A549 (cell line): ENCODE measurements at regions not wholly inside any gene's neighbourhood (a gene's known extent, or its start where the extent isn't known, plus 50 kb on each side); places are given as distances from the start of the nearest gene placed in this dataset.

Experiments
- ATAC-seq, 2 experiments: fragments of 200-7000 bp in 1 of 2; fragments of >200 bp in 1 of 2; cut with Nextera tagmentation in 1 of 2; cut with Tn5 transposase in 1 of 2; 3 replicates each; pipeline versions ENCODE4 v1.8.0 to v1.9.1; 2018 to 2020; ENCODE audit warnings: mild to moderate bottlenecking in 1 of 2, moderate library complexity in 1 of 2
- CTCF ChIA-PET: fragments of 300-600 bp; sonication (Branson Sonifier 250); formaldehyde crosslinking; extraction: SDS; loops from one replicate; lab custom pipeline; 2021; ENCODE audit warnings: antibody characterized with exemption, inconsistent platforms; lab: Yijun Ruan, JAX
- POLR2A ChIA-PET: fragments of 350-600 bp; formaldehyde crosslinking; extraction: SDS; loops from one replicate; lab custom pipeline; 2021; ENCODE audit warnings: antibody characterized with exemption, inconsistent platforms; lab: Yijun Ruan, JAX
- DNase-seq, 2 experiments: peaks; one replicate each; pipeline versions ENCODE4 v3.0.0 to v3.0.0-alpha.2; 2011 to 2016; ENCODE audit warnings: low read depth in 1 of 2, low spot score in 1 of 2
- FAIRE-seq: peaks from 2 replicates; lab custom pipeline; 2011; peaks lifted over from hg19 to GRCh38; lab: Jason Lieb, UNC
- H3K27ac ChIP-seq, 2 experiments: fragments of >200 bp; sonication (Bioruptor Twin); formaldehyde crosslinking; 3 replicates each; pipeline ENCODE4 v1.5.1; 2016 to 2017
- H3K4me1 ChIP-seq: fragments of >200 bp; sonication (Bioruptor Twin); formaldehyde crosslinking; 3 replicates; pipeline ENCODE4 v1.6.1; 2016
- H3K4me2 ChIP-seq: fragments of >200 bp; sonication (Bioruptor Twin); formaldehyde crosslinking; 3 replicates; pipeline ENCODE4 v1.6.1; 2016
- H3K4me3 ChIP-seq: fragments of >200 bp; sonication (Bioruptor Twin); formaldehyde crosslinking; 3 replicates; pipeline ENCODE4 v1.5.1; 2016
- H3K9me3 ChIP-seq: fragments of >200 bp; sonication (Bioruptor Twin); formaldehyde crosslinking; 3 replicates; pipeline ENCODE4 v1.6.1; 2016
- BHLHE40 ChIP-seq: IDR thresholded peaks from 2 replicates; pipeline ENCODE4 v1.6.1; 2012; ENCODE audit warnings: low read depth, low read length, inconsistent platforms
- CBX2 ChIP-seq: fragments of 200-600 bp; sonication (generic); IDR thresholded peaks from 2 replicates; pipeline ENCODE4 v1.6.1; 2016; ENCODE audit warnings: low read depth, mild to moderate bottlenecking, borderline replicate concordance
- CBX8 ChIP-seq: fragments of 200-600 bp; sonication (generic); IDR thresholded peaks from 2 replicates; pipeline ENCODE4 v1.6.1; 2016
- CEBPB ChIP-seq, 2 experiments: fragments of >200 bp in 1 of 2; sonication (Bioruptor Twin) in 1 of 2; formaldehyde crosslinking in 1 of 2; IDR thresholded peaks; 2 replicates each; pipeline ENCODE4 v1.6.1; 2012 to 2016
- EHF ChIP-seq: fragments of 250-450 bp; sonication (Bioruptor Pico); IDR thresholded peaks from 2 replicates; pipeline ENCODE4 v1.5.0; 2020; ENCODE audit warnings: mild to moderate bottlenecking
- EP300 ChIP-seq, 2 experiments: fragments of >200 bp; sonication (Bioruptor Twin); formaldehyde crosslinking; IDR thresholded peaks; 2 replicates in 1 of 2; 3 replicates in 1 of 2; pipeline ENCODE4 v1.6.1; 2016 to 2017
- ESRRA ChIP-seq: fragments of 150-350 bp; IDR thresholded peaks from 2 replicates; pipeline ENCODE4 v1.6.1; 2014; ENCODE audit warnings: mild to moderate bottlenecking, low read length, borderline replicate concordance
- FOSL2 ChIP-seq, 2 experiments: fragments of 450-650 bp in 1 of 2; fragments of >200 bp in 1 of 2; sonication (Bioruptor Twin) in 1 of 2; formaldehyde crosslinking; IDR thresholded peaks; 2 replicates each; pipeline versions ENCODE4 v1.5.0 to v1.6.1; 2016 to 2020; ENCODE audit warnings: mild to moderate bottlenecking in 1 of 2, moderate library complexity in 1 of 2
- FOXS1 ChIP-seq: fragments of 250-450 bp; sonication (Bioruptor Pico); IDR thresholded peaks from 2 replicates; pipeline ENCODE4 v1.5.0; 2020; ENCODE audit warnings: mild to moderate bottlenecking, moderate library complexity
- GATA3 ChIP-seq: IDR thresholded peaks from 2 replicates; pipeline ENCODE4 v1.6.1; 2012; ENCODE audit warnings: borderline replicate concordance
- HEYL ChIP-seq: fragments of 250-450 bp; sonication (Bioruptor Pico); IDR thresholded peaks from 2 replicates; pipeline ENCODE4 v1.8.0; 2021; ENCODE audit warnings: mild to moderate bottlenecking, moderate library complexity
- HOXB13 ChIP-seq: fragments of 250-450 bp; sonication (Bioruptor Pico); IDR thresholded peaks from 2 replicates; pipeline ENCODE4 v1.5.0; 2020; ENCODE audit warnings: low read depth, mild to moderate bottlenecking, moderate library complexity
- HOXB5 ChIP-seq: fragments of 250-450 bp; sonication (Bioruptor Pico); IDR thresholded peaks from 2 replicates; pipeline ENCODE4 v1.5.0; 2020; ENCODE audit warnings: mild to moderate bottlenecking, moderate library complexity
- JUN ChIP-seq, 2 experiments: fragments of >200 bp; sonication (Bioruptor Twin); formaldehyde crosslinking; IDR thresholded peaks; 2 replicates in 1 of 2; 3 replicates in 1 of 2; pipeline ENCODE4 v1.6.1; 2016 to 2017
- JUNB ChIP-seq: fragments of >200 bp; sonication (Bioruptor Twin); formaldehyde crosslinking; IDR thresholded peaks from 2 replicates; pipeline ENCODE4 v1.6.1; 2016
- KDM5A ChIP-seq: fragments of 200-600 bp; sonication (generic); IDR thresholded peaks from 2 replicates; pipeline ENCODE4 v1.6.1; 2016; ENCODE audit warnings: antibody characterized with exemption, mild to moderate bottlenecking
- MAFK ChIP-seq: fragments of 450-650 bp; IDR thresholded peaks from 2 replicates; pipeline ENCODE4 v1.6.1; 2014; ENCODE audit not compliant: partially characterized antibody
- MAZ ChIP-seq: fragments of 150-350 bp; IDR thresholded peaks from 2 replicates; pipeline ENCODE4 v1.6.1; 2014; ENCODE audit warnings: antibody characterized with exemption, low read depth, low read length, borderline replicate concordance
- MYC ChIP-seq: IDR thresholded peaks from 2 replicates; pipeline ENCODE4 v1.6.1; 2012; ENCODE audit warnings: mild to moderate bottlenecking, inconsistent platforms, low read length, improper control_type of control experiment, borderline replicate concordance
- NFE2L2 ChIP-seq: fragments of 150-350 bp; conservative IDR thresholded peaks from 2 replicates; pipeline ENCODE4 v1.6.1; 2014; ENCODE audit warnings: low read length
- NR3C1 ChIP-seq: fragments of >200 bp; sonication (Bioruptor Twin); formaldehyde crosslinking; IDR thresholded peaks from 3 replicates; pipeline ENCODE4 v1.6.1; 2017
- PHF8 ChIP-seq: fragments of 200-600 bp; sonication (generic); IDR thresholded peaks from 2 replicates; pipeline ENCODE4 v1.6.1; 2016; ENCODE audit warnings: low read depth, mild to moderate bottlenecking, antibody characterized with exemption, moderate library complexity, borderline replicate concordance
- POLR2AphosphoS2 ChIP-seq: conservative IDR thresholded peaks from 2 replicates; pipeline ENCODE4 v1.6.1; 2012; ENCODE audit warnings: low read length, improper control_type of control experiment, inconsistent platforms
- RAD21 ChIP-seq, 2 experiments: fragments of >200 bp in 1 of 2; sonication (Bioruptor Twin) in 1 of 2; formaldehyde crosslinking in 1 of 2; IDR thresholded peaks in 1 of 2; conservative IDR thresholded peaks in 1 of 2; 2 replicates in 1 of 2; 3 replicates in 1 of 2; pipeline ENCODE4 v1.6.1; 2012 to 2018; ENCODE audit warnings: inconsistent platforms in 1 of 2
- RCOR1 ChIP-seq: fragments of 150-350 bp; IDR thresholded peaks from 2 replicates; pipeline ENCODE4 v1.6.1; 2014; ENCODE audit warnings: antibody characterized with exemption, low read length, low read depth
- SMC3 ChIP-seq: fragments of >200 bp; sonication (Bioruptor Twin); formaldehyde crosslinking; IDR thresholded peaks from 3 replicates; pipeline ENCODE4 v1.6.1; 2018; ENCODE audit warnings: inconsistent platforms
- TFCP2L1 ChIP-seq: fragments of 250-450 bp; sonication (Bioruptor Pico); IDR thresholded peaks from 2 replicates; pipeline ENCODE4 v1.5.0; 2021; ENCODE audit warnings: mild to moderate bottlenecking
- TP53 ChIP-seq: fragments of 250-450 bp; sonication (Bioruptor Pico); IDR thresholded peaks from 2 replicates; pipeline ENCODE4 v1.5.0; 2021; ENCODE audit warnings: mild to moderate bottlenecking, moderate library complexity
- ZC3H11A ChIP-seq: fragments of 450-650 bp; IDR thresholded peaks from 2 replicates; pipeline ENCODE4 v1.6.1; 2014; ENCODE audit warnings: antibody characterized with exemption, mild to moderate bottlenecking
- ZNF302 ChIP-seq: fragments of 250-450 bp; sonication (Bioruptor Pico); IDR thresholded peaks from 2 replicates; pipeline ENCODE4 v1.9.0; 2021; ENCODE audit warnings: inconsistent platforms, mild to moderate bottlenecking, moderate library complexity
- ZSCAN20 ChIP-seq: fragments of 250-450 bp; sonication (Bioruptor Pico); IDR thresholded peaks from 2 replicates; pipeline ENCODE4 v1.8.0; 2022; ENCODE audit warnings: mild to moderate bottlenecking, moderate library complexity
- WGBS: methylation state at CpG from one replicate; pipeline ENCODE4 v1.1.6; 2017; ENCODE audit errors: missing lambda C conversion rate; 5-methylcytosine and 5-hydroxymethylcytosine counted together
- TF ChIP-seq, protein P1 (sequence below): IDR thresholded peaks from 2 replicates; pipeline ENCODE4 v1.6.1; 2012
- TF ChIP-seq, protein P2 (sequence below): fragments of >200 bp; sonication (Bioruptor Twin); formaldehyde crosslinking; IDR thresholded peaks from 2 replicates; pipeline ENCODE4 v1.6.1; 2016
- TF ChIP-seq, protein P3 (sequence below): fragments of >200 bp; sonication (Bioruptor Twin); formaldehyde crosslinking; IDR thresholded peaks from 3 replicates; pipeline ENCODE4 v1.6.1; 2016
- TF ChIP-seq, protein P4 (sequence below): IDR thresholded peaks from 2 replicates; pipeline ENCODE4 v1.6.1; 2012
- TF ChIP-seq, protein P5 (sequence below): fragments of 200-600 bp; sonication (generic); IDR thresholded peaks from 2 replicates; pipeline ENCODE4 v1.6.1; 2016; ENCODE audit warnings: antibody characterized with exemption, mild to moderate bottlenecking, moderate library complexity

DNA sequence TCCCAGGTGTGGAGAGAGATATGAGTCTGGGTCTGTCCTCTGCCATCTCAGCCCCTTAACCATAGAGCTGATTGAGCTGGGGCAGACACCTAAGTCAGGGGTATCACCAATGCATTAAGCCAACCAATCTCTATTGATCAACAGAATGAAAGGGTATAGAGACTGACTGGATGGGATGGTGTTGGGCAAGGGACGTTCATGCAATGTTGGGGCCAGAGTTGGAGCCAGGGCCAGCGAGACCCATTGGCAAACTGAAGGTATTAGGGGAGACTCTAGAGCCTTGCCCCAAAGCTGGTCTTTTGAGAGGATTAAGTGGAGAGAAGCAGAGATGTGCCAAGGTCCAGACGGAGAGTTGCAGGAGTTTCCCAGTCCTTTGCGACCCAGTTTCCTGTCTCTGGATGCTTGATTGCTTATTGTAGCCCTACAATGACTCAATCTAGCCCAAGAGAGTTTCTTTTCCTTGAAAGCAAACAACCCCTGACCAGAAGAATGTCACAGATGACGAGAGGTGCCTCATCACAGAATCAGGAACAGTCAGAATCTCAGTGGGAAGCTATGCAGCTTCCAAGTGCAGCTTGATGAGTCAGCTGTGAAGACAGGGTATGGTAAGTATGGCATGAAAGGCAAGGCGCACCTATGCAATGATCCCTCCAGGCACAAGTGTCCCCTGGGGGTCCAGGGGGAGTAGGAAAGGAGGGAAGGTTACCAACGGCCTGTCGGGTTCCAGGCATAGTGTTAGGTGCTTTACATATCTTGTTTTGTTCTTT, 137.2 kb downstream of the UTP18 start:
- ATAC-seq (peak; percentile 96), DNase-seq (peak; percentile 91 to 94), FAIRE-seq (peak; percentile 100)
- Histone ChIP-seq H3K9me3 (no peaks in the 10 kb centered on the region), H3K4me3 (no peak overlapping the region), H3K27ac (peak overlapping the region; percentile 72 to 87), H3K4me2 (peak overlapping the region; percentile 59), H3K4me1 (peaks cover 39% of the 10 kb centered on the region)
- POLR2A ChIA-PET = interaction anchor here (1.6 kb wide), 1 partner anchor 26 kb away, joined by 9 read pairs; no protein-coding TSS in a partner anchor
- WGBS = 8% methylated on average over 8 of the region's 8 CpGs
- CTCF ChIA-PET = interaction anchor here (0.7 to 3.2 kb wide), 9 partner anchors 12 to 419 kb away, joined by 3 to 19 read pairs (median 4); no protein-coding TSS in a partner anchor
- TF ChIP-seq BHLHE40 = no peak
- TF ChIP-seq HOXB13 (CRISPR knock-in tag) = no peak
- TF ChIP-seq ESRRA = no peak
- no peak for TF ChIP-seq TP53 (CRISPR knock-in tag)
- TF ChIP-seq, protein P1, sequence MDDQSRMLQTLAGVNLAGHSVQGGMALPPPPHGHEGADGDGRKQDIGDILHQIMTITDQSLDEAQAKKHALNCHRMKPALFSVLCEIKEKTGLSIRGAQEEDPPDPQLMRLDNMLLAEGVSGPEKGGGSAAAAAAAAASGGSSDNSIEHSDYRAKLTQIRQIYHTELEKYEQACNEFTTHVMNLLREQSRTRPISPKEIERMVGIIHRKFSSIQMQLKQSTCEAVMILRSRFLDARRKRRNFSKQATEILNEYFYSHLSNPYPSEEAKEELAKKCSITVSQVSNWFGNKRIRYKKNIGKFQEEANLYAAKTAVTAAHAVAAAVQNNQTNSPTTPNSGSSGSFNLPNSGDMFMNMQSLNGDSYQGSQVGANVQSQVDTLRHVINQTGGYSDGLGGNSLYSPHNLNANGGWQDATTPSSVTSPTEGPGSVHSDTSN = peak; percentile 82
- TF ChIP-seq GATA3 = peak; percentile 82; the same call in 1 of the 2 replicates
- peak; percentile 78 to 91; a peak in 3 of 5 replicates for TF ChIP-seq JUN (IDR thresholded peaks at IDR 0.05)
- no peak for TF ChIP-seq CBX8
- TF ChIP-seq, protein P2, sequence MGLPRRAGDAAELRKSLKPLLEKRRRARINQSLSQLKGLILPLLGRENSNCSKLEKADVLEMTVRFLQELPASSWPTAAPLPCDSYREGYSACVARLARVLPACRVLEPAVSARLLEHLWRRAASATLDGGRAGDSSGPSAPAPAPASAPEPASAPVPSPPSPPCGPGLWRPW = peak; percentile 47; the same call in 1 of the 2 replicates
- TF ChIP-seq POLR2AphosphoS2 = no peak
- TF ChIP-seq CEBPB (IDR thresholded peaks at IDR 0.05) = peak; percentile 59 to 70; a peak in 3 of 4 replicates
- TF ChIP-seq MAFK = peak; percentile 69
- no peak for TF ChIP-seq MYC
- no peak for TF ChIP-seq HEYL (CRISPR knock-in tag)
- no peak for TF ChIP-seq PHF8
- TF ChIP-seq, protein P3, sequence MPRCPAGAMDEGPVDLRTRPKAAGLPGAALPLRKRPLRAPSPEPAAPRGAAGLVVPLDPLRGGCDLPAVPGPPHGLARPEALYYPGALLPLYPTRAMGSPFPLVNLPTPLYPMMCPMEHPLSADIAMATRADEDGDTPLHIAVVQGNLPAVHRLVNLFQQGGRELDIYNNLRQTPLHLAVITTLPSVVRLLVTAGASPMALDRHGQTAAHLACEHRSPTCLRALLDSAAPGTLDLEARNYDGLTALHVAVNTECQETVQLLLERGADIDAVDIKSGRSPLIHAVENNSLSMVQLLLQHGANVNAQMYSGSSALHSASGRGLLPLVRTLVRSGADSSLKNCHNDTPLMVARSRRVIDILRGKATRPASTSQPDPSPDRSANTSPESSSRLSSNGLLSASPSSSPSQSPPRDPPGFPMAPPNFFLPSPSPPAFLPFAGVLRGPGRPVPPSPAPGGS = peak; percentile 52; the same call in 1 of the 3 replicates
- TF ChIP-seq, protein P4, sequence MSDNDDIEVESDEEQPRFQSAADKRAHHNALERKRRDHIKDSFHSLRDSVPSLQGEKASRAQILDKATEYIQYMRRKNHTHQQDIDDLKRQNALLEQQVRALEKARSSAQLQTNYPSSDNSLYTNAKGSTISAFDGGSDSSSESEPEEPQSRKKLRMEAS = peak; percentile 52; the same call in 1 of the 2 replicates
- peak; percentile 96 for TF ChIP-seq JUNB
- no peak for TF ChIP-seq EHF (CRISPR knock-in tag)
- TF ChIP-seq MAZ = no peak
- TF ChIP-seq ZSCAN20 (CRISPR knock-in tag) = no peak
- peak; percentile 25; the same call in 1 of the 3 replicates for TF ChIP-seq SMC3
- no peak for TF ChIP-seq NR3C1
- no peak for TF ChIP-seq ZC3H11A
- peak; percentile 91 for TF ChIP-seq FOSL2 (IDR thresholded peaks at IDR 0.05)
- peak; percentile 88 for TF ChIP-seq FOSL2 (CRISPR knock-in tag; IDR thresholded peaks at IDR 0.05)
- TF ChIP-seq NFE2L2 = no peak
- TF ChIP-seq EP300 (IDR thresholded peaks at IDR 0.05) = peak; percentile 81 to 89; a peak in 4 of 5 replicates
- no peak for TF ChIP-seq ZNF302 (CRISPR knock-in tag)
- TF ChIP-seq TFCP2L1 = no peak
- TF ChIP-seq HOXB5 = no peak
- no peak for TF ChIP-seq CBX2
- TF ChIP-seq RCOR1 = no peak
- TF ChIP-seq KDM5A = no peak
- TF ChIP-seq, protein P5, sequence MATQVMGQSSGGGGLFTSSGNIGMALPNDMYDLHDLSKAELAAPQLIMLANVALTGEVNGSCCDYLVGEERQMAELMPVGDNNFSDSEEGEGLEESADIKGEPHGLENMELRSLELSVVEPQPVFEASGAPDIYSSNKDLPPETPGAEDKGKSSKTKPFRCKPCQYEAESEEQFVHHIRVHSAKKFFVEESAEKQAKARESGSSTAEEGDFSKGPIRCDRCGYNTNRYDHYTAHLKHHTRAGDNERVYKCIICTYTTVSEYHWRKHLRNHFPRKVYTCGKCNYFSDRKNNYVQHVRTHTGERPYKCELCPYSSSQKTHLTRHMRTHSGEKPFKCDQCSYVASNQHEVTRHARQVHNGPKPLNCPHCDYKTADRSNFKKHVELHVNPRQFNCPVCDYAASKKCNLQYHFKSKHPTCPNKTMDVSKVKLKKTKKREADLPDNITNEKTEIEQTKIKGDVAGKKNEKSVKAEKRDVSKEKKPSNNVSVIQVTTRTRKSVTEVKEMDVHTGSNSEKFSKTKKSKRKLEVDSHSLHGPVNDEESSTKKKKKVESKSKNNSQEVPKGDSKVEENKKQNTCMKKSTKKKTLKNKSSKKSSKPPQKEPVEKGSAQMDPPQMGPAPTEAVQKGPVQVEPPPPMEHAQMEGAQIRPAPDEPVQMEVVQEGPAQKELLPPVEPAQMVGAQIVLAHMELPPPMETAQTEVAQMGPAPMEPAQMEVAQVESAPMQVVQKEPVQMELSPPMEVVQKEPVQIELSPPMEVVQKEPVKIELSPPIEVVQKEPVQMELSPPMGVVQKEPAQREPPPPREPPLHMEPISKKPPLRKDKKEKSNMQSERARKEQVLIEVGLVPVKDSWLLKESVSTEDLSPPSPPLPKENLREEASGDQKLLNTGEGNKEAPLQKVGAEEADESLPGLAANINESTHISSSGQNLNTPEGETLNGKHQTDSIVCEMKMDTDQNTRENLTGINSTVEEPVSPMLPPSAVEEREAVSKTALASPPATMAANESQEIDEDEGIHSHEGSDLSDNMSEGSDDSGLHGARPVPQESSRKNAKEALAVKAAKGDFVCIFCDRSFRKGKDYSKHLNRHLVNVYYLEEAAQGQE = no peak
- TF ChIP-seq FOXS1 (CRISPR knock-in tag) = no peak
- TF ChIP-seq RAD21 (conservative IDR thresholded peaks at IDR 0.05 in 1 of 2, IDR thresholded peaks at IDR 0.05 in 1 of 2) = peak in 1 of 2 experiments; percentile 14; a peak in 3 of 5 replicates
